A549 (cell line): ENCODE measurements at regions not wholly inside any gene's neighbourhood (a gene's known extent, or its start where the extent isn't known, plus 50 kb on each side); places are given as distances from the start of the nearest gene placed in this dataset.

Source experiments
- ELK1 ChIP-seq: fragments of 150-350 bp; IDR thresholded peaks from 2 replicates; pipeline ENCODE4 v1.6.1; 2014; ENCODE audit warnings: low read depth, mild to moderate bottlenecking, low read length
- REST ChIP-seq: fragments of 200-600 bp; sonication (generic); IDR thresholded peaks from 2 replicates; pipeline ENCODE4 v1.6.1; 2016; ENCODE audit warnings: antibody characterized with exemption, mild to moderate bottlenecking, moderate library complexity

GRCh38 chr2:188677142-188677541 is 297.0 kb upstream of the COL3A1 start:
- TF ChIP-seq REST (no peak), ELK1 (no peak)
